HEK293T (cell line): ENCODE measurements at regions not wholly inside any gene's neighbourhood (a gene's known extent, or its start where the extent isn't known, plus 50 kb on each side); places are given as distances from the start of the nearest gene placed in this dataset.

Experiments used
- BHLHE40 ChIP-seq: fragments of 450-650 bp; IDR thresholded peaks from 2 replicates; pipeline ENCODE4 v1.6.1; 2016; ENCODE audit warnings: mild to moderate bottlenecking, moderate library complexity, borderline replicate concordance
- ELF4 ChIP-seq: fragments of 450-650 bp; IDR thresholded peaks from 2 replicates; pipeline ENCODE4 v1.6.1; 2017; ENCODE audit warnings: antibody characterized with exemption
- FOXA1 ChIP-seq: fragments of 450-650 bp; IDR thresholded peaks from 2 replicates; pipeline ENCODE4 v1.6.1; 2016; ENCODE audit warnings: mild to moderate bottlenecking
- FOXM1 ChIP-seq: fragments of 450-650 bp; IDR thresholded peaks from 2 replicates; pipeline ENCODE4 v1.6.1; 2017; ENCODE audit warnings: mild to moderate bottlenecking, borderline replicate concordance
- L3MBTL2 ChIP-seq: fragments of 450-650 bp; conservative IDR thresholded peaks from 2 replicates; pipeline ENCODE4 v1.6.1; 2016; ENCODE audit warnings: mild to moderate bottlenecking
- SP1 ChIP-seq: fragments of 450-650 bp; IDR thresholded peaks from 2 replicates; pipeline ENCODE4 v1.6.1; 2017
- SUZ12 ChIP-seq: fragments of 450-650 bp; IDR thresholded peaks from 2 replicates; pipeline ENCODE4 v1.6.1; 2016; ENCODE audit warnings: mild to moderate bottlenecking
- TARDBP ChIP-seq: fragments of 450-650 bp; IDR thresholded peaks from 2 replicates; pipeline ENCODE4 v1.6.1; 2016
- TF ChIP-seq, protein P1 (sequence below): fragments of 450-650 bp; IDR thresholded peaks from 2 replicates; pipeline ENCODE4 v1.6.1; 2016

DNA sequence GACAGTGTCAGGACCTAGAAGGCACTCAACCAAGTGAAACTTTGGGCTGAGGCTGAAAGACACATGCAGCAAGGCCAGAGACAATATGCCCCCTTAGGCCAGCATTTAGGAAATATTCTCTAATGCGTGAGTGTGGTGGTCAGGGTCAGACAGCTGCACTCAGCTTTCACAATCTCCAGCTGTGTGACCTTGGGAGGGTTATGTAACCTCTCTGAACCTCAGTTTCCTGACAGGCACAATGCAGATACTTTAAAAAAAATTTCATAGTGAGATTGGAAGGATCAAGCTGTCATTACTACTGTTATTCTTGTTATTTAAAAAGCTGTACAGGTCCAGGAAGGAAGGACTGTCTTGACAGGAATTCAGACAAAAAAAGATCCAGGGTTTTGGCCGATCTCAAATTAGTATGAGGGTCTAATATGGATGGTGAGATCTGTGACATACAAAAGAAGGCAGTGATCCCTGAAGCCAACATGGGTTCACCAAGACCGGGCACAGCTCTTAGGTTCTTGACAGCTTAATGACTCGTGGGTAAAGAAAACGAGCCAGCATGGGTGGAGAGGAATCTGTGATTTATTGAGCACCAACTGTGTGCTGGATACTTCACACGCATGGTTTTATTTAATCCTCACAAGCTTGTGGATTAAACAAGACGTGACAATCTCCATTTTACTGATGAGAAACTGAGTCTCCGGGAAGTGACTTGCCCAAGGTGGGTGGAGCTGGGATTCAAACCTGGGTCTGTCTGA is 54.6 kb upstream of the POU3F1 start:
- TF ChIP-seq L3MBTL2, result no peak
- no peak for TF ChIP-seq ELF4
- no peak for TF ChIP-seq SP1
- no peak for TF ChIP-seq FOXM1
- TF ChIP-seq, protein P1, sequence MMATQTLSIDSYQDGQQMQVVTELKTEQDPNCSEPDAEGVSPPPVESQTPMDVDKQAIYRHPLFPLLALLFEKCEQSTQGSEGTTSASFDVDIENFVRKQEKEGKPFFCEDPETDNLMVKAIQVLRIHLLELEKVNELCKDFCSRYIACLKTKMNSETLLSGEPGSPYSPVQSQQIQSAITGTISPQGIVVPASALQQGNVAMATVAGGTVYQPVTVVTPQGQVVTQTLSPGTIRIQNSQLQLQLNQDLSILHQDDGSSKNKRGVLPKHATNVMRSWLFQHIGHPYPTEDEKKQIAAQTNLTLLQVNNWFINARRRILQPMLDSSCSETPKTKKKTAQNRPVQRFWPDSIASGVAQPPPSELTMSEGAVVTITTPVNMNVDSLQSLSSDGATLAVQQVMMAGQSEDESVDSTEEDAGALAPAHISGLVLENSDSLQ, result no peak
- no peak for TF ChIP-seq BHLHE40
- TF ChIP-seq TARDBP, result no peak
- TF ChIP-seq SUZ12, result no peak
- TF ChIP-seq FOXA1, result no peak
